IMR-90 (cell line): ENCODE measurements at regions not wholly inside any gene's neighbourhood (a gene's known extent, or its start where the extent isn't known, plus 50 kb on each side); places are given as distances from the start of the nearest gene placed in this dataset.

Source experiments
- ATAC-seq: fragments of 200-7000 bp; cut with Tn5 transposase; 2 replicates; pipeline ENCODE4 v1.9.1; 2020; ENCODE audit warnings: low read depth, mild to moderate bottlenecking, moderate library complexity
- BruUV-seq: library from RNA; stranded (reverse); fragments of 400-500 nt; replicated peaks from 2 replicates; lab custom pipeline; 2021; lab: Mats Ljungman, UMichigan
- CTCF ChIA-PET: fragments of 300-600 bp; formaldehyde crosslinking; extraction: SDS; loops from one replicate; lab custom pipeline; 2021; ENCODE audit warnings: antibody characterized with exemption; lab: Yijun Ruan, JAX
- POLR2A ChIA-PET: fragments of 300-600 bp; sonication (Branson Sonifier 250); formaldehyde crosslinking; loops from one replicate; lab custom pipeline; 2022; ENCODE audit warnings: antibody characterized with exemption; ENCODE audit not compliant: unreplicated experiment; lab: Charles Lee
- DNase-seq: peaks from one replicate; pipeline ENCODE4 v3.0.0; 2013
- H2AFZ ChIP-seq: replicated peaks from 2 replicates; pipeline ENCODE3; 2013; ENCODE audit warnings: low read length, mild to moderate bottlenecking; ENCODE audit not compliant: poor library complexity
- H2AK5ac ChIP-seq: 2 replicates; pipeline ENCODE4 v1.6.1; 2013; ENCODE audit warnings: low read depth, low read length, inconsistent platforms
- H2AK9ac ChIP-seq: replicated peaks from 2 replicates; pipeline ENCODE3; 2013; ENCODE audit warnings: mild to moderate bottlenecking, low read depth, low read length, moderate library complexity; ENCODE audit not compliant: poor library complexity
- H2BK120ac ChIP-seq: 2 replicates; pipeline ENCODE4 v1.6.1; 2013; ENCODE audit warnings: low read depth, low read length, inconsistent platforms
- H2BK15ac ChIP-seq: 3 replicates; pipeline ENCODE4 v1.6.1; 2013; ENCODE audit warnings: low read depth, low read length, inconsistent platforms
- H2BK20ac ChIP-seq: 2 replicates; pipeline ENCODE4 v1.6.1; 2013; ENCODE audit warnings: low read depth, mild to moderate bottlenecking, inconsistent platforms, low read length, moderate library complexity
- H2BK5ac ChIP-seq: 2 replicates; pipeline ENCODE4 v1.6.1; 2013; ENCODE audit warnings: mild to moderate bottlenecking, low read depth, low read length, inconsistent platforms; ENCODE audit not compliant: poor library complexity, severe bottlenecking
- H3K14ac ChIP-seq: replicated peaks from 2 replicates; pipeline ENCODE4 v1.6.1; 2013; ENCODE audit warnings: low read depth, low read length, inconsistent platforms
- H3K18ac ChIP-seq: 2 replicates; pipeline ENCODE4 v1.6.1; 2013; ENCODE audit warnings: low read depth, low read length, control low read depth
- H3K23ac ChIP-seq: 2 replicates; pipeline ENCODE4 v1.6.1; 2013; ENCODE audit warnings: low read depth, low read length, inconsistent platforms
- H3K27ac ChIP-seq: 2 replicates; pipeline ENCODE4 v1.5.1; 2013; ENCODE audit warnings: mild to moderate bottlenecking, control low read depth, low read length; ENCODE audit not compliant: insufficient read depth
- H3K27me3 ChIP-seq: 2 replicates; pipeline ENCODE4 v1.6.1; 2013; ENCODE audit warnings: low read length; ENCODE audit not compliant: control insufficient read depth, insufficient read depth
- H3K36me3 ChIP-seq: 2 replicates; pipeline ENCODE4 v1.6.1; 2013; ENCODE audit warnings: low read length, mixed read lengths; ENCODE audit not compliant: control insufficient read depth, insufficient read depth
- H3K4ac ChIP-seq: 2 replicates; pipeline ENCODE4 v1.6.1; 2013; ENCODE audit warnings: low read depth, low read length, inconsistent platforms
- H3K4me1 ChIP-seq: 2 replicates; pipeline ENCODE4 v1.6.1; 2013; ENCODE audit warnings: low read length, mixed read lengths; ENCODE audit not compliant: control insufficient read depth, insufficient read depth
- H3K4me2 ChIP-seq: 2 replicates; pipeline ENCODE4 v1.6.1; 2013; ENCODE audit warnings: low read depth, mild to moderate bottlenecking, control low read depth, low read length, moderate library complexity
- H3K4me3 ChIP-seq: 2 replicates; pipeline ENCODE4 v1.5.1; 2013; ENCODE audit warnings: low read depth, mild to moderate bottlenecking, control low read depth, low read length, moderate library complexity; ENCODE audit not compliant: insufficient read depth
- H3K56ac ChIP-seq: 2 replicates; pipeline ENCODE4 v1.6.1; 2013; ENCODE audit warnings: low read length, inconsistent platforms; ENCODE audit not compliant: insufficient read depth; ENCODE audit errors: extremely low read depth
- H3K79me1 ChIP-seq, 2 experiments: 2 replicates each; pipeline ENCODE4 v1.6.1; 2013; ENCODE audit warnings: low read length in 2 of 2, inconsistent platforms in 1 of 2, low read depth in 1 of 2
- H3K9ac ChIP-seq: 2 replicates; pipeline ENCODE4 v1.6.1; 2013; ENCODE audit warnings: low read depth, low read length, control low read depth
- H3K9me1 ChIP-seq: 2 replicates; pipeline ENCODE4 v1.6.1; 2013; ENCODE audit warnings: low read length, inconsistent platforms; ENCODE audit not compliant: insufficient read depth
- H3K9me3 ChIP-seq: 2 replicates; pipeline ENCODE4 v1.6.1; 2013; ENCODE audit warnings: low read length; ENCODE audit not compliant: control insufficient read depth, insufficient read depth
- H4K20me1 ChIP-seq: 2 replicates; pipeline ENCODE4 v1.6.1; 2013; ENCODE audit warnings: low read length, inconsistent platforms; ENCODE audit not compliant: insufficient read depth
- H4K5ac ChIP-seq: 2 replicates; pipeline ENCODE4 v1.6.1; 2013; ENCODE audit warnings: mild to moderate bottlenecking, low read depth, low read length, control low read depth
- H4K8ac ChIP-seq, 2 experiments: 2 replicates each; pipeline ENCODE4 v1.6.1; 2013; ENCODE audit warnings: low read depth in 2 of 2, low read length in 2 of 2, control low read depth in 1 of 2, inconsistent platforms in 1 of 2
- H4K91ac ChIP-seq: 2 replicates; pipeline ENCODE4 v1.6.1; 2013; ENCODE audit warnings: low read depth, low read length, inconsistent platforms; ENCODE audit not compliant: insufficient read depth
- BHLHE40 ChIP-seq: fragments of 150-350 bp; IDR thresholded peaks from 2 replicates; pipeline ENCODE4 v1.6.1; 2016; ENCODE audit warnings: mild to moderate bottlenecking, low read depth, low read length
- CEBPB ChIP-seq: IDR thresholded peaks from 2 replicates; pipeline ENCODE4 v1.6.1; 2012; ENCODE audit warnings: low read depth, low read length, improper control_type of control experiment
- CHD1 ChIP-seq: IDR thresholded peaks from 2 replicates; pipeline ENCODE4 v1.6.1; 2012; ENCODE audit warnings: low read depth, low read length, improper control_type of control experiment
- CTCF ChIP-seq: conservative IDR thresholded peaks from 2 replicates; pipeline ENCODE4 v1.5.1; 2012; ENCODE audit warnings: mild to moderate bottlenecking, low read depth, low read length, improper control_type of control experiment
- MAFK ChIP-seq: IDR thresholded peaks from 2 replicates; pipeline ENCODE4 v1.6.1; 2012; ENCODE audit warnings: low read depth, low read length, improper control_type of control experiment
- MXI1 ChIP-seq: IDR thresholded peaks from 2 replicates; pipeline ENCODE4 v1.6.1; 2012; ENCODE audit warnings: low read depth, mild to moderate bottlenecking, low read length, moderate library complexity, borderline replicate concordance
- NFE2L2 ChIP-seq: fragments of 150-350 bp; IDR thresholded peaks from 2 replicates; pipeline ENCODE4 v1.6.1; 2016; ENCODE audit warnings: low read depth, mild to moderate bottlenecking, low read length
- RAD21 ChIP-seq: IDR thresholded peaks from 2 replicates; pipeline ENCODE4 v1.6.1; 2012; ENCODE audit warnings: low read length, improper control_type of control experiment
- RCOR1 ChIP-seq: IDR thresholded peaks from 2 replicates; pipeline ENCODE4 v1.6.1; 2012; ENCODE audit warnings: mild to moderate bottlenecking, low read length, improper control_type of control experiment; ENCODE audit not compliant: insufficient replicate concordance
- SMC3 ChIP-seq: fragments of 150-350 bp; IDR thresholded peaks from 2 replicates; pipeline ENCODE4 v1.6.1; 2016; ENCODE audit warnings: low read depth, mild to moderate bottlenecking, antibody characterized with exemption, low read length, moderate library complexity
- WGBS, 2 experiments: methylation state at CpG; one replicate each; pipeline versions ENCODE4 v1.1.5 to v1.1.7; 2013; ENCODE audit warnings: missing lambda C conversion rate in 2 of 2; ENCODE audit not compliant: insufficient read length in 1 of 2; ENCODE audit errors: extremely low coverage in 2 of 2; 5-methylcytosine and 5-hydroxymethylcytosine counted together
- dilution Hi-C: fragments of 300-500 bp; cut with HindIII; formaldehyde crosslinking; loops from one replicate; pipeline ENCODE4 v1.14.3; 2018; ENCODE audit warnings: low sequenced_read_pairs; ENCODE audit not compliant: unreplicated experiment
- in situ Hi-C: fragments of 300-500 bp; cut with MboI; formaldehyde crosslinking; loops from 3 replicates; pipeline ENCODE4 v1.14.3; 2019; ENCODE audit warnings: low sequenced_read_pairs, inconsistent platforms, mixed read lengths
- intact Hi-C: fragments of 100-400 bp; cut with micrococcal nuclease; formaldehyde crosslinking; loops from 2 replicates; pipeline ENCODE4 v1.10.0; 2022
- TF ChIP-seq, protein P1 (sequence below): fragments of 150-350 bp; IDR thresholded peaks from 2 replicates; pipeline ENCODE4 v1.6.1; 2016; ENCODE audit warnings: low read depth, mild to moderate bottlenecking, low read length, moderate library complexity, borderline replicate concordance

DNA sequence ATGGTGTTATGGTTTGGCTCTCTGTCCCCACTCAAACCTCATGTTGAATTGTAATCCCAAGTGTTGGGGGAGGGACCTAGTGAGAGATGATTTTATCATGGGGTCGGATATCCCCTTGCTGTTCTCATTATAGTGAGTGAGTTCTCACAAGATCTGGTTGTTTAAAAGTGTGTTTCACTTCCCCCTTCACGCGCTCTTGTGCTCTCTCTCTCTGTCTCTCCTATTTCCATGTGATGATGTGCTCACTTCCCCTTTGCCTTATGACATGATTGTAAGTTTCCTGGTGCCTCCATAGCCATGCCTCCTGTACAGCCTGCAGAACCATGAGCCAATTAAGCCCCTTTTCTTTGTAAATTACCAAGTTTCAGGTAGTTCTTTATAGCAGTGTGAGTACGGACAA, 765.1 kb downstream of the KCNA4 start:
- Histone ChIP-seq H2AK9ac (no peak overlapping the region), H3K27me3 (no peaks in the 10 kb centered on the region), H2BK5ac (no peak overlapping the region), H3K79me1 (no peaks in the 10 kb centered on the region), H3K9me1 (no peaks in the 10 kb centered on the region), H4K20me1 (no peaks in the 10 kb centered on the region), H2AFZ (no peak overlapping the region), H2BK120ac (no peak overlapping the region), H3K9me3 (no peaks in the 10 kb centered on the region), H3K4ac (no peak overlapping the region), H2BK15ac (no peak overlapping the region), H4K91ac (no peak overlapping the region; the same call in 1 of the 2 replicates), H2AK5ac (peak overlapping the region; percentile 60; the same call in 1 of the 2 replicates), H3K56ac (no peak overlapping the region), H3K4me1 (no peaks in the 10 kb centered on the region), H3K27ac (no peak overlapping the region), H3K9ac (no peak overlapping the region), H3K4me3 (no peak overlapping the region), H4K8ac (peak overlapping the region in 1 of 2 experiments; percentile 21; a peak in 1 of 4 replicates), H3K14ac (no peak overlapping the region), H3K18ac (peak overlapping the region; percentile 41; the same call in 1 of the 2 replicates), H3K36me3 (no peaks in the 10 kb centered on the region; the same call in 1 of the 2 replicates), H4K5ac (no peak overlapping the region), H2BK20ac (peak overlapping the region; percentile 46; the same call in 1 of the 2 replicates), H3K4me2 (no peak overlapping the region), H3K23ac (no peak overlapping the region)
- BruUV-seq: no TSS peak
- DNase-seq: no peak
- WGBS, 2 experiments: no CpG with 5 or more reads among the region's 4 CpGs
- in situ Hi-C loops: no loop called here
- dilution Hi-C loops: no loop called here
- intact Hi-C loops: no loop called here
- ATAC-seq: no peak
- CTCF ChIA-PET: no interaction called here
- POLR2A ChIA-PET: no interaction called here
- TF ChIP-seq CEBPB (no peak), MXI1 (no peak), BHLHE40 (no peak), RAD21 (no peak), CHD1 (no peak), MAFK (no peak), CTCF (no peak), SMC3 (no peak), NFE2L2 (no peak), RCOR1 (no peak)
- TF ChIP-seq, protein P1, sequence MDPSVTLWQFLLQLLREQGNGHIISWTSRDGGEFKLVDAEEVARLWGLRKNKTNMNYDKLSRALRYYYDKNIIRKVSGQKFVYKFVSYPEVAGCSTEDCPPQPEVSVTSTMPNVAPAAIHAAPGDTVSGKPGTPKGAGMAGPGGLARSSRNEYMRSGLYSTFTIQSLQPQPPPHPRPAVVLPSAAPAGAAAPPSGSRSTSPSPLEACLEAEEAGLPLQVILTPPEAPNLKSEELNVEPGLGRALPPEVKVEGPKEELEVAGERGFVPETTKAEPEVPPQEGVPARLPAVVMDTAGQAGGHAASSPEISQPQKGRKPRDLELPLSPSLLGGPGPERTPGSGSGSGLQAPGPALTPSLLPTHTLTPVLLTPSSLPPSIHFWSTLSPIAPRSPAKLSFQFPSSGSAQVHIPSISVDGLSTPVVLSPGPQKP: no peak
